Right lobe of liver (tissue), 4 donors: ENCODE measurements at regions not wholly inside any gene's neighbourhood (a gene's known extent, or its start where the extent isn't known, plus 50 kb on each side); places are given as distances from the start of the nearest gene placed in this dataset.

Source experiments
- POLR2A ChIP-seq: fragments of 450-650 bp; IDR thresholded peaks from one replicate; pipeline ENCODE4 v1.6.1; 2017; ENCODE audit warnings: antibody characterized with exemption, mild to moderate bottlenecking
- TF ChIP-seq, protein P1 (sequence below), 4 donors: fragments of 200-600 bp in 3 of 4; fragments of 450-650 bp in 1 of 4; IDR thresholded peaks; one replicate each; pipeline versions ENCODE4 v1.5.1 to v1.8.0; 2016 to 2022; ENCODE audit warnings: antibody characterized with exemption in 4 of 4, mild to moderate bottlenecking in 2 of 4
- donor health status: DM: no; HTN: no; CAD: no.
- donor health status: DM: no; HTN: no; CAD: no.
- donor health status: DM: no; HTN: yes; CAD: no.

DNA sequence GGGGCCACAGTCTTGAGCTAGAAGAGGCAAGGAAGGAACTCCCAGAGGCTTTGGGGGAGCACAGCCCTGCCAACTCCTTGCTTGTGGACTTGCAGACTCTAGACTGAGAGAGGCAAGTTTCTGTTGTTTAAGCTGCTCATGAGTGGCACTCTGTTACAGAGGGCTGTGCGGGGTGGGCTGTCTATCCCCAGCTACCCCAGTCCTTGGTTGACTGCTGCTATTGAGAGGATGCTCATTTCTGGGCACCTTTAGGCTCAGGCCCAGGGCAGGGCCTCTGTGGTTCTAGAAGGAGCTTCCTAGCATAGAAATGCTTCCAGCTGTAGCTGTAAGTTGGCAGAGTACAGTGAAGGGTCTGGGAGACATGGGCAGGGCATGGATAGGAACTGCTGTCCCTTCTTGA lies 151.3 kb upstream of the GGTLC1 start:
- TF ChIP-seq, protein P1, sequence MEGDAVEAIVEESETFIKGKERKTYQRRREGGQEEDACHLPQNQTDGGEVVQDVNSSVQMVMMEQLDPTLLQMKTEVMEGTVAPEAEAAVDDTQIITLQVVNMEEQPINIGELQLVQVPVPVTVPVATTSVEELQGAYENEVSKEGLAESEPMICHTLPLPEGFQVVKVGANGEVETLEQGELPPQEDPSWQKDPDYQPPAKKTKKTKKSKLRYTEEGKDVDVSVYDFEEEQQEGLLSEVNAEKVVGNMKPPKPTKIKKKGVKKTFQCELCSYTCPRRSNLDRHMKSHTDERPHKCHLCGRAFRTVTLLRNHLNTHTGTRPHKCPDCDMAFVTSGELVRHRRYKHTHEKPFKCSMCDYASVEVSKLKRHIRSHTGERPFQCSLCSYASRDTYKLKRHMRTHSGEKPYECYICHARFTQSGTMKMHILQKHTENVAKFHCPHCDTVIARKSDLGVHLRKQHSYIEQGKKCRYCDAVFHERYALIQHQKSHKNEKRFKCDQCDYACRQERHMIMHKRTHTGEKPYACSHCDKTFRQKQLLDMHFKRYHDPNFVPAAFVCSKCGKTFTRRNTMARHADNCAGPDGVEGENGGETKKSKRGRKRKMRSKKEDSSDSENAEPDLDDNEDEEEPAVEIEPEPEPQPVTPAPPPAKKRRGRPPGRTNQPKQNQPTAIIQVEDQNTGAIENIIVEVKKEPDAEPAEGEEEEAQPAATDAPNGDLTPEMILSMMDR (IDR thresholded peaks at IDR 0.05): no peak
- no peak for TF ChIP-seq POLR2A
